CD4-positive, alpha-beta T cell treated with Interleukin-1 beta for 1 hour (primary cell): ENCODE measurements at regions not wholly inside any gene's neighbourhood (a gene's known extent, or its start where the extent isn't known, plus 50 kb on each side); places are given as distances from the start of the nearest gene placed in this dataset.
A peak's percentile ranks its signal among the peaks of the same experiment; 100 is the strongest.
"Not testable (repeated sequence)": the region's sequence is repeated elsewhere in the genome, so short reads cannot be mapped to it uniquely, and the experiment has no call there.

Source experiments
- DNase-seq, 2 donors: peaks; one replicate each; pipeline ENCODE4 v3.0.0-alpha.2; 2020 to 2022

GRCh38 chr9:63912451-63912850, 1372.6 kb downstream of the FOXD4L5 start:
- not testable (repeated sequence) for DNase-seq

GRCh38 chr9:63909076-63909475, 1375.9 kb downstream of the FOXD4L5 start:
- DNase-seq = not testable (repeated sequence)

GRCh38 chr9:63899637-63900190, 1385.3 kb downstream of the FOXD4L5 start:
- DNase-seq = not testable (repeated sequence)

DNA sequence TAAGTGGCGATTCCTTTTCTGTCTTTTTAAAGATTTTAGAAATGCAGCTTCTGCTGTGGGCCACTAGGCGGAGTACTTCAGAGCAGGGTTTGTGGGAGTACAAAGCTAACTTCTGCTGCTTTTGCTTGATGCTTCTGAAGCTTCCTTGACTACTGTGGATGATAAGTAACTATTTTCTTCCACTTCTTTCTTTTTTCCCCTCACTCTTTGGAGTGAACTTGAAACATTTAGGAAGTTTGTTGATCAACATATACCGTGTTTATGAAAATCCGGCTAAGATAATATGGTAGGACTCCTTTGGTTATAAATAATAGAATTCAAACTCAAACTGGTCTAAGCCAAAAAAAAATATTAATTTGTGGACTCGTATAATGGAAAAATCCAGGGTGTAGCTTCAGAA, 1403.6 kb downstream of the FOXD4L5 start:
- DNase-seq = not testable (repeated sequence)

DNA sequence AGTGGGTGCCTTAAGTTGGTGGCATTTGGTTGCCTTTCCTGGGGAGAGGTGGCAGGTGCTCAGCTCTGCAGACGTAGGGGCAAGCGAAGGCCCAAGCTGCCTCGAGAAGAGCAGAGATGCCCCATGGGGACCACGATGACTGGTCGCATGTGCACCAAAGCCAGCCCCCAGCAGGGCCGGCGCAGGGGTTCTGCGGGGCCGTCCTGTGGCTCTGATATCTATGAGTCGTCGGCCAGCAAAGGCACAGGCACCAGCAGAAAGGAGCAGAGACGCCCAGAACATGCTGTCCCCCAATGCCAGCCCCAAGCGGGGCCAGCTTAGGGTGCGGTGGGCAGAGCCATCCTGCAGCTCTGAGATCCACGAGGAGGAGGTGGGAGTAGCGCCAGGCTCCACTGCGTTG, 1408.6 kb downstream of the FOXD4L5 start:
- DNase-seq = not testable (repeated sequence)

- peak; percentile 69 to 72 for DNase-seq
Measured at GRCh38 chr9:63859475-63860215, 1425.4 kb downstream of the FOXD4L5 start.

GRCh38 chr9:63859090-63859474, 1425.9 kb downstream of the FOXD4L5 start:
- not testable (repeated sequence) for DNase-seq

DNA sequence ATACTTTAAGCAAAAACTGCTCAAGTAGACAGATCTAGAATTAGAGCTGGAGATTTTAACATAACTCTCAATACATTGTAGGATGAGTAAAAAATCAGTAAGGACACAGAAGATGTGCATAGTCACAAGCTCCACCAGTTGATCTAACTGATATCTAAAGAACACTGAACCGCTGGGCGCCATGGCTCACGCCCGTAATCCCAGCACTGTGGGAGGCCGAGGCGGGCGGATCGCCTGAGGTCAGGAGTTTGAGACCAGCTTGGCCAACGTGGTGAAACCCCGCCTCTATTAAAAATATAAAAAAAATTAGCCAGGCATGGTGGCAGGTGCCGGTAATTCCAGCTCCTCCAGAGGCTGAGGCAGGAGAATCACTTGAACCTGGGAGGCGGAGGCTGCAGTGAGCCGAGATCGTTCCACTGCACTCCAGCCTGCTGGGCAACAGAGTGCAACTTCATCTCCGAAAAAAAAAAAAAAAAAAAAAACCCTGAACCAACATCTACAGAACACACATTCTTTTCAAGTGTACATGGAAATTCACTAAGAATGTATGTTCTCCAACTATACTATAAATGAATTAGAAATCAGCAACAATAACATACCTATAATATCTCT, 1431.8 kb downstream of the FOXD4L5 start:
- DNase-seq = not testable (repeated sequence)

DNA sequence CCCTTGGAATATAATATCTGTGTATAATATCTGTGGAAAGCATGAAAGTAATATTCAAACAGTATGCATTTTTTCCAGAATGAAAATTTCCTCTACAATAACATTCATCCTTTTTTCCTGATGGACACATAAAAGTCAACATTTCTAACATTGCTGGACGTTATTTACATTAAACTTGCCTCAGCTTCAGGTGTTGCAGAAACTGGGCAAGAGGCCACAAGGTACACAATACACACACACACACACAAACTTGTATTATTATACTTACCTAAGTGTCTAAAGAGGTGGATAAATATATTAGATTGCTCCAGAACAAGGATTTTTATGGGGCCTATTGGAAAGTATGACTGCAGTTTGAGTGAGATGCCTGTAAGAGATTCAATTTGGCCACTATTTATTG, 1460.2 kb downstream of the FOXD4L5 start:
- not testable (repeated sequence) for DNase-seq

DNA sequence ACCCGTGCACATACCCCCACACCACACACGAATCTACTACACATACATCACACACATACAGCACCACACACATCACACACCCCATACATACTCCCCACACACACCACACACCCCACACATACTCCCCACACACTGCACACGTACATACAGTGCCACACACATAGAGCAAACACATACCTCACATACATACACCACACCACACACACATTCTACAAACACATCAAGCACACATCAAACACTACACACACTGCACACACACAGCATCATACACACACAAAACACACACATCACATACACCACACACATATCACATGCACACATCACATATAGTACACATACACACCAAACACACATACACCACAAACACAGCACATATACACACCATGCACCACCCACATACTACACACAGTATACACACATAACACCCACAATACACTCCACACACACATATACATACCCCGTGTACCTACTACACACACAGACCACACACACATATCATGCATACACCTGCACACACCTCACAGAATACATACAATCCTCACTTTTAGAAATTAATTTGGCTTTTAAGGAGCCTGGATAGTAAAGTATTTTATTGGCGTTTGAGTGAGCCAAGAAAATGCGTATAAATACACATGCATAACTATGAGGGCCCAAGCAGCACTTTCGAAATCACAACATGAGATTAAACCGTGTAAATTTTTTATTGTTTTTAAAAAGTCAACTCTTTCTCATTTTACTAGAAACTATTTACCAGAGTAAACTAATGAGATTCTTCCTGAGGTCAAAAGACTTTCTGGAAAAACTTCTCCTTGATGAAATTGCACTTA, 1461.4 kb downstream of the FOXD4L5 start:
- DNase-seq = not testable (repeated sequence)

GRCh38 chr9:63822615-63823374, 1462.2 kb downstream of the FOXD4L5 start:
- not testable (repeated sequence) for DNase-seq

DNA sequence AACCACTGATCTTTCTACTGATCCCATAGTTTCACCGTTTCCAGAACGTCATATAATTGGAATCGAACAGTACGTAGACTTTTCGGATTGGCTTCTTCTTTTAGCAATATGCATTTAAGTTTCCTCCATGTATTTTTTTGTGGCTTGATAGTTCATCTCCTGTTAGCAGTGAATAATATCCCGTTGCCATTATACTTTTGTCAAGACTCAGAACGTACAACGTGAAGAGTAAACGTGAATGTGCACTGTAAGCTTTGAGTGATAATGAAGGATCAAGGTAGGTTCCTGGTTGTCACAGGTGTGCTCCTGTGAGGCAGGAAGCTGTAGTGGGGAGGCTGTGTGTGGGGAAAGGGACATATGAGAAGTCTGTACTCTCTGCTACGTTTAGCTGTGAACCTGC, 1463.7 kb downstream of the FOXD4L5 start:
- not testable (repeated sequence) for DNase-seq

DNA sequence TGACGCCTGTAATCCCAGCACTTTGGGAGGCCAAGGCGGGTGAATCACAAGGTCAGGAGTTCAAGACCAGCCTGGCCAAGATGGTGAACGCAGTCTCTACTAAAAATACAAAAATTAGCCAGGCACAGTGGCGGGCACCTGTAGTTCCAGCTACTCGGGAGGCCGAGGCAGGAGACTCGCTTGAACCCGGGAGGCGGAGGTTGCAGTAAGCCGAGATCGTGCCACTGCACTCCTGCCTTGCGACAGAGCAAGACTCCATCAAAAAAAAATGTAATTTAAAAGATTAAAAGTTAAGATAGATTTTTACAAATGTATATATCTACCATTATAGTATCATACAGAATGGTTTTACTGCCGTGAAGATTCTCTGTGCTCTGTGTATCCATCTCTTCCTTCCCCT, 1464.1 kb downstream of the FOXD4L5 start:
- not testable (repeated sequence) for DNase-seq

DNA sequence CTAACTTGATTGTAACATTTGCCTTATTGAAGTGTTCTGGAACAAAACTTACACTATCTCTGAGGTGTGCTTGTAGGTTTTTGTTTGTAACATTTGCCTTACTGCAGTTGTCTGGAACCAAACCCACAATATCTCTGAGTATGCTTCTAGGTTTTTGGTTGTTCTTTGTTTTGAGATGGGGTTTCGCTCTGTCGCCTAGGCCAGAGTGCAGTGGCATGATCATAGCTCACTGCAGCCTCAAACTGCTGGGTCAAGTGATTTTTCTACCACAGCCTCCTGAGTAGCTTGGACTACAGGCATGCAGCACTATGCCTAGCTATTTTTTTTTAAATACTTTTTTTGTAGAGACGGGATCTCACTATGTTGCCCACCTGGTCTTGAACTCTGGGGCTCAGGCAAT, 1464.6 kb downstream of the FOXD4L5 start:
- DNase-seq = not testable (repeated sequence)

GRCh38 chr9:63817622-63818518, 1467.1 kb downstream of the FOXD4L5 start:
- peak; percentile 64 to 65 for DNase-seq

GRCh38 chr9:63816751-63817621, 1468.0 kb downstream of the FOXD4L5 start:
- DNase-seq = peak; percentile 59 to 71

DNA sequence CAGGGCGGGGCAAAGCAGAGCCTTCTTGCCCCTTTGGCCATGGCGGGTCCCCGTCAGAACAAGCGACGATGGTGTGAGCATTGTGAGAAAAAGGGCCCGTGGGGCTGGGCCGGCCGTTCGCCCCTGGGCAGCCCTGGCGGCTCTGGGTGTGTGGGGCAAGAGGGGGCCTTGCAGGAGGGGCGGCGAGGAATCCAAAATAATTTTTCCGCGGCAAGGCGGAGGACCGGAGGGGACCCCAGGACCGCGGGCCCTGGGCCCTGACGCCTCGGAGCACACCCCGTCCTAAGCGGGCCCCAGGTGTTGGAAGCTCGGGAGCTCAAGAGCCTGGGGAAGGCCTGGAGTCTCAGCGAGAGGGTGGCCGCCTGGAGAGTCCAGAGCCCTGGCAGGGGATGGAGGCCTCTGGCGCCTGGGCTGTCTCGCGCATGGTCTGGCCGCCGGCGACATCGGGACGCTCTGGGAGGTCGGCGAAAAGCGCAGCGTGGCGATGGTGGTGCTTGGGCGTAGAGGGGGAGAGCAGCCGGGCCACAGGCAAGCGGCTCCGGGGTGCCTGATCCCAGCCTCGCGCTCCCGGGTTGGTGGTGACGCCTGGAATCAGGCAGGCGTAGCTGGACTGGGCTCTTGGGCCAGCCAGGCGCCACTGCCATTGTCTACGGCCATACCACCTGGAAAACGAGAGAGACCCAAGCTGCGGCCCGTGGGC, 1469.9 kb downstream of the FOXD4L5 start:
- not testable (repeated sequence) for DNase-seq

- not testable (repeated sequence) for DNase-seq
Measured at GRCh38 chr9:63813391-63814021, 1471.5 kb downstream of the FOXD4L5 start.

DNA sequence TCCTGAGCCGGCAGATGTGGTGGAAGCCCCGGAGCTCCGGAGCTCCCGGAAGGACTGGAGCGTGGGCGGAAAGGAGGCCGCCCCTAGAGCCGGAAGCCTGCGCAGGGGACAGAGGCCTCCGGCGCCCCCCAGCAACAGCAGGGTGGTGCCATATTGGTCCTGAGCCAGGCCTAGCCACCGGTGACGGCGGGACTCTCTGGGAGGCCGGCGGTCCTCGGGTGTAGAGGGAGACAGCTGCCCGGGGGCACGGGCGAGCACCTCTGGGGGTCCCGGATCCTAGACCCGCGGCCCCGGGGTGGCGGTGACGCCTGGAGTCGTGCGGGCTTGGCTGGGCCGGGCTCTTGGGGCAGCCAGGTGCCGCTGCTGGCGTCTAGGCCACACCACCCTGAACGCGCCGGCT, 1472.2 kb downstream of the FOXD4L5 start:
- not testable (repeated sequence) for DNase-seq
